ENCODE measurements at regions not wholly inside any gene's neighbourhood (a gene's known extent, or its start where the extent isn't known, plus 50 kb on each side); places are given as distances from the start of the nearest gene placed in this dataset.

- H3K27ac ChIP-seq (ENCODE audit: low read length) = no peak overlapping the region
- no CpG with 5 or more reads among the region's 1 CpG for WGBS (ENCODE audit: insufficient coverage)
- no peak for TF ChIP-seq CTCF (IDR thresholded peaks at IDR 0.05)
- DNase-seq (no peak), ATAC-seq (no peak)
- H3K9me3 ChIP-seq (ENCODE audit: control insufficient read depth, insufficient read depth, low read length) = no peaks in the 10 kb centered on the region
- Mint-ChIP-seq H3K27ac (no peak overlapping the region), H3K9me3 (no peaks in the 10 kb centered on the region), H3K4me3 (no peak overlapping the region), H3K4me1 (no peaks in the 10 kb centered on the region), H3K27me3 (ENCODE audit: low read depth in 2 of 2) (peaks cover 9 to 27% of the 10 kb centered on the region in 2 donors), H3K36me3 (no peaks in the 10 kb centered on the region)
- no peak overlapping the region for H3K4me3 ChIP-seq (ENCODE audit: low read length)
- H3K4me1 ChIP-seq (ENCODE audit: control insufficient read depth, insufficient read depth, low read length) = no peaks in the 10 kb centered on the region
- intact Hi-C loops (cut with micrococcal nuclease) = no loop called here
- no peaks in the 10 kb centered on the region for H3K36me3 ChIP-seq (ENCODE audit: control insufficient read depth, insufficient read depth, low read length)
- H3K27me3 ChIP-seq (ENCODE audit: control insufficient read depth, insufficient read depth, low read length) = no peaks in the 10 kb centered on the region
Observed at GRCh38 chr9:87029905-87030304, 82.6 kb upstream of the GAS1 start.

GRCh38 chr9:87034841-87035240, 87.5 kb upstream of the GAS1 start:
- Mint-ChIP-seq H3K4me1 (no peaks in the 10 kb centered on the region), H3K27ac (no peak overlapping the region), H3K4me3 (no peak overlapping the region), H3K36me3 (no peaks in the 10 kb centered on the region), H3K27me3 (ENCODE audit: low read depth in 2 of 2) (peaks cover 9 to 20% of the 10 kb centered on the region in 2 donors), H3K9me3 (no peaks in the 10 kb centered on the region)
- Histone ChIP-seq H3K27me3 (ENCODE audit: control insufficient read depth, insufficient read depth, low read length) (no peaks in the 10 kb centered on the region), H3K9me3 (ENCODE audit: control insufficient read depth, insufficient read depth, low read length) (no peaks in the 10 kb centered on the region), H3K27ac (ENCODE audit: low read length) (no peak overlapping the region), H3K4me1 (ENCODE audit: control insufficient read depth, insufficient read depth, low read length) (no peaks in the 10 kb centered on the region), H3K4me3 (ENCODE audit: low read length) (no peak overlapping the region), H3K36me3 (ENCODE audit: control insufficient read depth, insufficient read depth, low read length) (no peaks in the 10 kb centered on the region)
- intact Hi-C loops (cut with micrococcal nuclease) = no loop called here
- DNase-seq (no peak), ATAC-seq (no peak)
- 79% methylated on average over 8 of the region's 8 CpGs for WGBS (ENCODE audit: insufficient coverage)
- TF ChIP-seq CTCF (IDR thresholded peaks at IDR 0.05) = no peak

GRCh38 chr9:87035879-87036278, 88.6 kb upstream of the GAS1 start:
- DNase-seq (no peak), ATAC-seq (no peak)
- 45% methylated on average over 4 of the region's 5 CpGs for WGBS (ENCODE audit: insufficient coverage)
- no peak overlapping the region for H3K27ac Mint-ChIP-seq
- Histone ChIP-seq H3K4me1 (ENCODE audit: control insufficient read depth, insufficient read depth, low read length) (no peaks in the 10 kb centered on the region), H3K36me3 (ENCODE audit: control insufficient read depth, insufficient read depth, low read length) (no peaks in the 10 kb centered on the region), H3K9me3 (ENCODE audit: control insufficient read depth, insufficient read depth, low read length) (no peaks in the 10 kb centered on the region), H3K27ac (ENCODE audit: low read length) (no peak overlapping the region), H3K4me3 (ENCODE audit: low read length) (no peak overlapping the region), H3K27me3 (ENCODE audit: control insufficient read depth, insufficient read depth, low read length) (no peaks in the 10 kb centered on the region)
- no peaks in the 10 kb centered on the region for H3K4me1 Mint-ChIP-seq
- no peaks in the 10 kb centered on the region for H3K9me3 Mint-ChIP-seq
- no peak overlapping the region for H3K4me3 Mint-ChIP-seq
- no peaks in the 10 kb centered on the region for H3K36me3 Mint-ChIP-seq
- intact Hi-C loops (cut with micrococcal nuclease) = no loop called here
- peaks cover 9 to 20% of the 10 kb centered on the region in 2 donors for H3K27me3 Mint-ChIP-seq (ENCODE audit: low read depth in 2 of 2)
- TF ChIP-seq CTCF (IDR thresholded peaks at IDR 0.05) = no peak

- no peak overlapping the region for H3K27ac ChIP-seq (ENCODE audit: low read length)
- ATAC-seq (no peak), DNase-seq (no peak)
- H3K27me3 ChIP-seq (ENCODE audit: control insufficient read depth, insufficient read depth, low read length) = no peaks in the 10 kb centered on the region
- H3K4me1 Mint-ChIP-seq = no peaks in the 10 kb centered on the region
- no peak overlapping the region for H3K27ac Mint-ChIP-seq
- H3K4me3 ChIP-seq (ENCODE audit: low read length) = no peak overlapping the region
- H3K4me3 Mint-ChIP-seq = no peak overlapping the region
- peaks cover 0 to 3% of the 10 kb centered on the region in 2 donors for H3K9me3 Mint-ChIP-seq
- H3K9me3 ChIP-seq (ENCODE audit: control insufficient read depth, insufficient read depth, low read length) = no peaks in the 10 kb centered on the region
- H3K36me3 Mint-ChIP-seq = no peaks in the 10 kb centered on the region
- intact Hi-C loops (cut with micrococcal nuclease) = no loop called here
- no CpG with 5 or more reads among the region's 2 CpGs for WGBS (ENCODE audit: insufficient coverage)
- peaks cover 13 to 20% of the 10 kb centered on the region in 2 donors for H3K27me3 Mint-ChIP-seq (ENCODE audit: low read depth in 2 of 2)
- H3K36me3 ChIP-seq (ENCODE audit: control insufficient read depth, insufficient read depth, low read length) = no peaks in the 10 kb centered on the region
- TF ChIP-seq CTCF (IDR thresholded peaks at IDR 0.05) = no peak
- H3K4me1 ChIP-seq (ENCODE audit: control insufficient read depth, insufficient read depth, low read length) = no peaks in the 10 kb centered on the region
Observed at GRCh38 chr9:87036506-87036905, 89.2 kb upstream of the GAS1 start.
